HepG2 (cell line): ENCODE measurements at regions not wholly inside any gene's neighbourhood (a gene's known extent, or its start where the extent isn't known, plus 50 kb on each side); places are given as distances from the start of the nearest gene placed in this dataset.

Experiments used
- EP300 ChIP-seq, 3 experiments: sonication (generic) in 1 of 3; formaldehyde crosslinking in 1 of 3; IDR thresholded peaks; 2 replicates each; pipeline versions ENCODE4 v1.5.1 to v1.6.1; 2011 to 2020; ENCODE audit warnings: low read depth in 2 of 3, low read length in 2 of 3, borderline replicate concordance in 1 of 3, improper control_type of control experiment in 1 of 3, mild to moderate bottlenecking in 1 of 3, missing genetic modification reagents in 1 of 3, moderate library complexity in 1 of 3
- JUN ChIP-seq: sonication (generic); formaldehyde crosslinking; IDR thresholded peaks from 2 replicates; pipeline ENCODE4 v1.4.0; 2020; ENCODE audit warnings: mild to moderate bottlenecking, missing genetic modification reagents
- SUZ12 ChIP-seq: fragments of 150-350 bp; IDR thresholded peaks from 2 replicates; pipeline ENCODE4 v1.6.1; 2014; ENCODE audit warnings: low read depth, low read length
- ZBTB20 ChIP-seq: sonication (generic); formaldehyde crosslinking; IDR thresholded peaks from 2 replicates; pipeline ENCODE4 v1.8.1; 2023; ENCODE audit warnings: missing genetic modification reagents, low read depth, mild to moderate bottlenecking, borderline replicate concordance
- ZNF24 ChIP-seq: fragments of 450-650 bp; IDR thresholded peaks from 2 replicates; pipeline ENCODE4 v1.6.1; 2017; ENCODE audit warnings: antibody characterized with exemption, mild to moderate bottlenecking
- ZNF282 ChIP-seq: fragments of 450-650 bp; IDR thresholded peaks from 2 replicates; pipeline ENCODE4 v1.6.1; 2018; ENCODE audit not compliant: partially characterized antibody
- TF ChIP-seq, protein P1 (sequence below): fragments of 450-650 bp; IDR thresholded peaks from 2 replicates; pipeline ENCODE4 v1.6.1; 2017; ENCODE audit warnings: mild to moderate bottlenecking
- TF ChIP-seq, protein P2 (sequence below): sonication (generic); formaldehyde crosslinking; IDR thresholded peaks from 2 replicates; pipeline ENCODE4 v1.4.0; 2020; ENCODE audit warnings: mild to moderate bottlenecking, missing genetic modification reagents

DNA sequence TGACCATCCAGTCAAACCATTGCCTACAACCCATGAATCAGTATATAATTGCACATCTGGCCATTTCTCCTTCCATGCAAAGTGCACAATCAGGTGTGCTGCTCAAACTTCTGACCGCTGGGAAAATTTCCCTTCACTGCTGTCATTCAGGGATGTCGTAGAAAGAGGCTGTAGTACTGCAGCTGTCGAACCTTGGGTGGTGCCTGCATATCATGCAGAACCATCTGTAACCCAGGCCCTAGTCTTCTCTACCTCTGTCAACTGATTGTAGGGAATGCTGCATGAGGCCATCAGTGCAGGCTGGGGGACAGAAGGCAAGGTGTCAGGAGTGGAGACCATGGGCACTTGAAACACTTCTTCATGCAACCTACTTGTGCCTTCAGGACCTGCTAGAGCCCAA is 267.5 kb downstream of the CALCRL start:
- no peak for TF ChIP-seq ZBTB20 (CRISPR knock-in tag)
- TF ChIP-seq JUN = no peak
- no peak for TF ChIP-seq SUZ12
- TF ChIP-seq, protein P1, sequence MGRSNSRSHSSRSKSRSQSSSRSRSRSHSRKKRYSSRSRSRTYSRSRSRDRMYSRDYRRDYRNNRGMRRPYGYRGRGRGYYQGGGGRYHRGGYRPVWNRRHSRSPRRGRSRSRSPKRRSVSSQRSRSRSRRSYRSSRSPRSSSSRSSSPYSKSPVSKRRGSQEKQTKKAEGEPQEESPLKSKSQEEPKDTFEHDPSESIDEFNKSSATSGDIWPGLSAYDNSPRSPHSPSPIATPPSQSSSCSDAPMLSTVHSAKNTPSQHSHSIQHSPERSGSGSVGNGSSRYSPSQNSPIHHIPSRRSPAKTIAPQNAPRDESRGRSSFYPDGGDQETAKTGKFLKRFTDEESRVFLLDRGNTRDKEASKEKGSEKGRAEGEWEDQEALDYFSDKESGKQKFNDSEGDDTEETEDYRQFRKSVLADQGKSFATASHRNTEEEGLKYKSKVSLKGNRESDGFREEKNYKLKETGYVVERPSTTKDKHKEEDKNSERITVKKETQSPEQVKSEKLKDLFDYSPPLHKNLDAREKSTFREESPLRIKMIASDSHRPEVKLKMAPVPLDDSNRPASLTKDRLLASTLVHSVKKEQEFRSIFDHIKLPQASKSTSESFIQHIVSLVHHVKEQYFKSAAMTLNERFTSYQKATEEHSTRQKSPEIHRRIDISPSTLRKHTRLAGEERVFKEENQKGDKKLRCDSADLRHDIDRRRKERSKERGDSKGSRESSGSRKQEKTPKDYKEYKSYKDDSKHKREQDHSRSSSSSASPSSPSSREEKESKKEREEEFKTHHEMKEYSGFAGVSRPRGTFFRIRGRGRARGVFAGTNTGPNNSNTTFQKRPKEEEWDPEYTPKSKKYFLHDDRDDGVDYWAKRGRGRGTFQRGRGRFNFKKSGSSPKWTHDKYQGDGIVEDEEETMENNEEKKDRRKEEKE = no peak
- TF ChIP-seq ZNF282 = no peak
- TF ChIP-seq, protein P2, sequence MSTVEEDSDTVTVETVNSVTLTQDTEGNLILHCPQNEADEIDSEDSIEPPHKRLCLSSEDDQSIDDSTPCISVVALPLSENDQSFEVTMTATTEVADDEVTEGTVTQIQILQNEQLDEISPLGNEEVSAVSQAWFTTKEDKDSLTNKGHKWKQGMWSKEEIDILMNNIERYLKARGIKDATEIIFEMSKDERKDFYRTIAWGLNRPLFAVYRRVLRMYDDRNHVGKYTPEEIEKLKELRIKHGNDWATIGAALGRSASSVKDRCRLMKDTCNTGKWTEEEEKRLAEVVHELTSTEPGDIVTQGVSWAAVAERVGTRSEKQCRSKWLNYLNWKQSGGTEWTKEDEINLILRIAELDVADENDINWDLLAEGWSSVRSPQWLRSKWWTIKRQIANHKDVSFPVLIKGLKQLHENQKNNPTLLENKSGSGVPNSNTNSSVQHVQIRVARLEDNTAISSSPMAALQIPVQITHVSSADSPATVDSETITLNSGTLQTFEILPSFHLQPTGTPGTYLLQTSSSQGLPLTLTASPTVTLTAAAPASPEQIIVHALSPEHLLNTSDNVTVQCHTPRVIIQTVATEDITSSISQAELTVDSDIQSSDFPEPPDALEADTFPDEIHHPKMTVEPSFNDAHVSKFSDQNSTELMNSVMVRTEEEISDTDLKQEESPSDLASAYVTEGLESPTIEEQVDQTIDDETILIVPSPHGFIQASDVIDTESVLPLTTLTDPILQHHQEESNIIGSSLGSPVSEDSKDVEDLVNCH (CRISPR knock-in tag) = no peak
- TF ChIP-seq EP300 (IDR thresholded peaks at IDR 0.05; ENCODE audit: low read depth in 2 of 2, low read length in 2 of 2) = no peak
- TF ChIP-seq EP300 (CRISPR knock-in tag; IDR thresholded peaks at IDR 0.05; ENCODE audit: borderline replicate concordance) = no peak
- TF ChIP-seq ZNF24 = no peak
